Adipose tissue (tissue), 3 donors: ENCODE measurements at regions not wholly inside any gene's neighbourhood (a gene's known extent, or its start where the extent isn't known, plus 50 kb on each side); places are given as distances from the start of the nearest gene placed in this dataset.
"Not testable (repeated sequence)": the region's sequence is repeated elsewhere in the genome, so short reads cannot be mapped to it uniquely, and the experiment has no call there.

Experiments used
- H3K27ac ChIP-seq: one replicate; pipeline ENCODE4 v1.5.1; 2013; ENCODE audit warnings: low read depth, low read length
- WGBS, 3 donors: extraction: QIAGEN DNeasy Blood & Tissue Kit; methylation state at CpG; one replicate each; pipeline ENCODE4 v1.1.7; 2013; 5-methylcytosine and 5-hydroxymethylcytosine counted together
- donor health status: healthy with polysubstance abuse.
- donor health status: Bipolar disorder and iron deficiency.
- donor health status: healthy.

DNA sequence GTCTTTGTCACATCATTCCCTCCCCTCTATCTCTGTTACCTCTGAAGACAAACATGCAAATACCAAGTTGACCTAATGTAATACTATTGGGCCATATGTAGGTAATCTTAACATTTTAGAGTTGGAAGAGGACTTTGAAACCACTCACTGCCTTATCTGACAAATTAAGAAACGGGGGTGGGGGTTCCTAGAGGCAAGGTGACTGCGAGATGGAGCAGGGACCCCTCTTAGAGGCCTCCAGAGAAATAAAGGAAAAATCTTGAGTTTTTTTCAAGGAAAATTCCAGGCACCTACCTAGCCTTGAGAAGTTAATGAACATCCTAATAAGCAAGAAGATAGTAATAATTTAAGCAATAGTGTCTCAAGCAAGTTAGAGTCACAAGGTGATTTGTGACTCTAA lies 270.8 kb downstream of the CD83 start:
- H3K27ac ChIP-seq = no peak overlapping the region
- WGBS, 3 donors = 56 to 90% (median 78%) methylated on average over 2 of the region's 2 CpGs

DNA sequence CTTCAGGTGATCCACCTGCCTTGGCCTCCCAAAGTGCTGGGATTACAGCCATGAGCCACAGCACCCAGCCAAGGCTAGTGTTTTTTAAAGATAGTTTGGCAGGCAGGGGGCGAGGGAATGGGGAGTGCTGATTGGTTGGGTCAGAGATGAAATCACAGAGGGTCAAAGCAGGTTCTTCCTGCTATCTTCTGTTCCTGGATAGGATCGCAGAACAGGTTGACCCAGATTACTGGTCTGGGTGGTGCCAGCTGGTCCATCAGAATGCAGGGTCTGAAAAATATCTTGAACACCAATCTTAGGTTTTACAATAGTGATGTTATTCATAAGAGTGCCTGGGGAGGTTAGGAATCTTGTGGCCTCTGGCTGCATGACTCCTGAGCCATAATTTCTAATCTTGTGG lies 272.2 kb downstream of the CD83 start:
- WGBS, 3 donors = 87 to 98% (median 91%) methylated on average over 2 of the region's 2 CpGs
- not testable (repeated sequence) for H3K27ac ChIP-seq

DNA sequence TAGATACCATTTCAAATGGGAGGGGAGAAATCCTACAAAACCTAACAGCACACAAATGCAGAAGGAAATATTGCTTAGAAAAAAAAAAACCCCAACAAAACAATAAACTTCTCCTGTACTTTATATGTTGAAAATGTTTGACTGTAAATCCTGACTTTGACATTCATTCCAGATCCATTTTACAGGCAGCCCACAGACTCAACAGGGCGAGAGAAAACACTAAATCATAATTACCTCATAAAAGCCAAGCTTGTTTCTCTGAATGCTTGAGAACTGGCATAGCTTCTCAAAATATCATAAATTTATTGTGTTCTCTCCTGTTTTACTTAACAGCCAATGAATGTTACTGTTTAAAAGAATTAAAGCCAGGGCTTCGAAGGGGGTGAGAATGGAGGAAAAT lies 273.2 kb downstream of the CD83 start:
- WGBS, 3 donors = 81 to 89% (median 81%) methylated on average over 2 of the region's 2 CpGs
- H3K27ac ChIP-seq = no peak overlapping the region

GRCh38 chr6:14393910-14394309 lies 276.3 kb downstream of the CD83 start:
- 81 to 91% (median 83%) methylated on average over 4 of the region's 4 CpGs for WGBS, 3 donors
- H3K27ac ChIP-seq = no peak overlapping the region

DNA sequence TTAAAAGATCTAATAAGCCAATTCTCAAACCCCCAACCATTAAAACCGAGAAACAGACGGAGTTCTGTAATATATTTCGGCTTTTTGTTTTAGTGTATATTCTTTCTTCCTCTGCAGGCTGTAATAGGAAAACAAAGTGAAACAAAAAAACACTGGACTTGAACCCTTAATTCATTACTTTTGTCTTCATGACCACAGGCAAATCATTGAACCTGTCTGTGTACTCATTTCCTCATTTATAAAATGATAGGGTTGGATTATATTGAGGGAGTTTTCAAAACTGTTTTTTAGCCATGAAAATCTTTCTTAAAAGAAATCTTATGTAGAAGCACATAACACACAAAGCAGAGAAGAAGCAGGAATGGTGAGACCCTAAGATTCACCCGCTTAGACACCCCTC lies 278.8 kb downstream of the CD83 start:
- WGBS, 3 donors = 91 to 96% (median 95%) methylated on average over 4 of the region's 4 CpGs
- no peak overlapping the region for H3K27ac ChIP-seq

GRCh38 chr6:14396826-14397517 lies 279.4 kb downstream of the CD83 start:
- H3K27ac ChIP-seq = no peak overlapping the region
- 21 to 38% (median 37%) methylated on average over 12 of the region's 12 CpGs for WGBS, 3 donors

DNA sequence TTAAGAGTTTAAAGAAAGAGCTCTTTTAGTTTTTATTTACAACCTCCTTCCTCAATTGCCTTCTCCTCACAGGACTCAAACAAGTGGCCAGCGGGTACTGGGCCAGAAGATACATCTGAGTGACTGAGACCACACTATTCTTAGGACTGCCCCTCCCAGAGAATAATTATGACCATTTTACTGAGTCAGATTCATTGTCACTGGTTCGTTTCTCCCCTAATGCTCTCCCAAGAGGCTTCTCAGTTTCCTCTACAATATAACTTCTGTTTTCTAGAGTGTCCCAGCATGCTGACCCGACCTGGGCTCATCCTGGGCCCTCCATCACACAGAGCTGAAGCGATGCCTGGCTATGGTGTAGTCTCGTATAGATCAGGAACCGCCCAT lies 279.9 kb downstream of the CD83 start:
- WGBS, 3 donors = 76 to 83% (median 78%) methylated on average over 6 of the region's 6 CpGs

GRCh38 chr6:14398953-14399352 lies 281.4 kb downstream of the CD83 start:
- 73 to 91% (median 90%) methylated on average over 2 of the region's 2 CpGs for WGBS, 3 donors
- no peak overlapping the region for H3K27ac ChIP-seq

More for the DNA sequence above, 279.9 kb downstream of the CD83 start:
- no peak overlapping the region for H3K27ac ChIP-seq

- H3K27ac ChIP-seq = no peak overlapping the region
- WGBS, 3 donors = 77 to 90% (median 85%) methylated on average over 5 of the region's 5 CpGs
These were observed 282.1 kb downstream of the CD83 start for GRCh38 chr6:14399635-14400034.

DNA sequence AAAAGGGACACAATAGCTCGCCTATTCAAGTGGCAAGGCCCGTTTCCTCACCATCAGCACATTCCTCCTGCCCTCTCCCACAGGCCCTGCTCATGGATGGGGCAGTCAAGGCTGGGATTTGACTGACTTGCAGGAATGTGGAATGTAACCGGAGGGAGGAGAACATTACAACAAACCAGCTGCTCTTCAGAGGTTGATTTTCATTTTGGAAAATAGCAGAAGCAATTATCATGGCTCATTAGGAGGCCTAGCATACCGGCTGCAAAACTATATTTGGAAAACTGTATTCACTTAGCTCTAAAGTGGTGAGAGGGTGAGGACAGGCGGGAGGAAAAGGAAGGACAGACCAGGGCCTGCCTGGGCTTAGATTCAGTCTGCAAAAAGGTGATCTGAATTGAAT lies 283.7 kb downstream of the CD83 start:
- 83 to 90% (median 87%) methylated on average over 5 of the region's 5 CpGs for WGBS, 3 donors
- no peak overlapping the region for H3K27ac ChIP-seq

GRCh38 chr6:14406614-14407331 lies 289.2 kb downstream of the CD83 start:
- 66 to 84% (median 84%) methylated on average over 9 of the region's 9 CpGs for WGBS, 3 donors
- H3K27ac ChIP-seq = no peak overlapping the region

GRCh38 chr6:14408446-14408845 lies 290.9 kb downstream of the CD83 start:
- no peak overlapping the region for H3K27ac ChIP-seq
- 88 to 93% (median 93%) methylated on average over 4 of the region's 4 CpGs for WGBS, 3 donors

DNA sequence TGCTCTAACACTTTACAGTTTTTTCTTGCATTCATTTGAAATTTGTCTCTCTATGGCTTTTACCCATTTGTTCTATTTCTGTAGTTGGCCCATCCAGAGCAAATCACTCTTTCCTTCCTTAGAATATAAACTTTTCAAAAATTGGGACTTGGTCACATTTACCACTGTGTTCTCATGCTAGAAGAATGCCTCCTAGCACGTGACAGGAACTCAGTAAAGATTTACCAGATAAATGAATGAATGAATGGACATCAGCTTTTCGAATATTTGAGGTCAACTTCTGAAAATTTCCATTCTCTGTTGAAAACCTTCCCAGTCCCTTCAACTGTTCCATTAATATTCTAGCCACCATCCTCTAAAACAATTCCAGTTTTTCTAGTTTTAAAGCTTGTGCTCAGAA lies 294.5 kb downstream of the CD83 start:
- H3K27ac ChIP-seq = no peak overlapping the region
- 54 to 74% (median 72%) methylated on average over 2 of the region's 2 CpGs for WGBS, 3 donors

DNA sequence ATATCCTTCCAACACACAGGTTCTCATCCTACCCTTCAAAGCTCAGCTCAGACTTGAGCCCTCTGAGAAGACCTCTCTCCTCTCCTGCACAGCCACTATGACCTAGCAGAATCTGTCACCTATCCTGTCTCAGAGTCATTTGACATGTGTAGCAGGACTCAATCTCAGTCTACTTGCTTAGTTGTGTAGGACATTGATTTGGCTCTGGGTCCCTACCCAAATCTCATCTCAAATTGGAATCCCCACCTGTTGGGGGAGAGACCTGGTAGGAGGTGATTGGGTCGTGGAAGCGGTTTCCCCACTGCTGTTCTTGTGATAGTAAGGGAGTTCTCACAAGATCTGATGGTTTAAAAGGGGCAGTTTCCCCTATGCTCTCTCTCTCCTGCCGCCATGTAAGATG lies 297.9 kb downstream of the CD83 start:
- WGBS, 3 donors = 94 to 97% (median 97%) methylated on average over 3 of the region's 3 CpGs
- H3K27ac ChIP-seq = no peak overlapping the region

DNA sequence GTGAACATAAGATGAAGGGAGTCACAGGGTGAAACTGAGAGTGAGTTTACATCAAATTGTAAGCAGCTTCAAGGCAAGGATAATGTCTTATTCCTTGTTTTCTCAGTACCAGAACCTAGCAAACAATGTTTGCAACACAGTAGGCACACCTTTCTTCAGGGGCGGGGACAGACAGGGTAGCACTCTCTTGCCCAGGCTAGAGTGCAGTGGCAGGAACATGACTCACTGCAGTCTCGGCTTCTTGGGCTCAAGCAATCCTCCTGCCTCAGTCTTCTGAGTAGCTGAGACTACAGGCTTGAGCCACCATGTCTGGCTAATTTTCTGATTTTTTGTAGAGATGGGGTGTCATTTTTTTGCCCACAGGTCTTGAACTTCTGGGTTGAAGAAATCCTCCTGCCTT lies 299.8 kb downstream of the CD83 start:
- WGBS, 3 donors = 84 to 96% (median 91%) methylated on average over 2 of the region's 2 CpGs
- H3K27ac ChIP-seq = no peak overlapping the region

DNA sequence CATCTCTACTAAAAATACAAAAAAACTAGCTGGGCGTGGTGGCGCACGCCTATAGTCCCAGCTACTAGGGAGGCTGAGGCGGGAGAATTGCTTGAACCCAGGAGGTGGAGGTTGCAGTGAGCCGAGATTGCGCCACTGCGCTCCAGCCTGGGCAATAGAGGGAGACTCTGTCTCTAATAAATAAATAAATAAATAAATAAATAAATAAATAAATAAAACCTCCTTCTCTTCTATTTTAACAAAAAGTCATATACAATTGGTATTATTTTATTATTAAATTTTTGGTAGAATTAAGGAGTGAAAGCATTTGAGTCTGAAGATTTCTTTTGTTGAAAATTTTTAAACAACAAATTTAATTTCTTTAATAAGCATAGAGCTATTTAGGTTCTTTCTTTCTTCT lies 301.7 kb downstream of the CD83 start:
- not testable (repeated sequence) for H3K27ac ChIP-seq
- WGBS, 3 donors = 82 to 99% (median 99%) methylated on average over 7 of the region's 7 CpGs

DNA sequence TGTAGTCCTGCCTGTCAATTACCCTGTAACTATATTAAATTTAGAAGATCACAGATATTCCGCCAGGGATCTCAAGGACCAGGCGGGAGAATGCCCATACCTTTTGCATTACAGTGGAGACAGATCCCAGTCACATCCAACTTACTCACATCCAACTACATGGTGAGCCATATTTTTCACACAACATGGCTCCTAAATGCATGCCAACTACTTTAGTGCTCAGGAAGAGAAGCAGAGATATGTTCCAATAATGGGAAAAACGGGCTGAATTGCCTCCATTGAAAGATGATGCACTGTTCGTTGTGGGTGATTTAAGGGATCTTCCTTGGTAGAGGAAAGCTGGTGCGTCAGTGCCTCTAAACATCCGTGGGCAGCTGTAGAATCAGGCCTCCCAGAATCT lies 304.5 kb downstream of the CD83 start:
- WGBS, 3 donors = 77 to 87% (median 80%) methylated on average over 6 of the region's 6 CpGs
- no peak overlapping the region for H3K27ac ChIP-seq

GRCh38 chr6:14422917-14423316 lies 305.3 kb downstream of the CD83 start:
- 43 to 74% (median 48%) methylated on average over 2 of the region's 2 CpGs for WGBS, 3 donors
- no peak overlapping the region for H3K27ac ChIP-seq

GRCh38 chr6:14423330-14423729 lies 305.8 kb downstream of the CD83 start:
- WGBS, 3 donors = 51 to 69% (median 61%) methylated on average over 5 of the region's 5 CpGs
- no peak overlapping the region for H3K27ac ChIP-seq

DNA sequence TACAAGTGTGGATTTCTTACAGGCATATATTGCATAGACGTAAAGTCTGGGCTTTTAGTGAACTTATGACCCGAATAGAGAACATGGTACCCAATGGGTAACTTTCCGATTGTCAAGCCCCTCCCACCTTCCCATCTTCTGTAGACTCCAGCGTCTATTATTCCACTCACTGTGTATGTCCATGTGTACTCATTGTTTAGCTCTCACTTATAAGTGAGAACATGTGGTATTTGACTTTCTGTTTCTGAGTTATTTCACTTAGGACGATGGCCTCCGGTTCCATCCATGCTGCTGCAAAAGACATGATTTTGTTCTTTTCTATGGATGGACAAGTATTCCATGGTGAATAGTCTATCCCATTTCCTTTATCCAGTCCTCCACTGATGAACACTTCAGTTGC lies 306.4 kb downstream of the CD83 start:
- WGBS, 3 donors = 85 to 92% (median 87%) methylated on average over 6 of the region's 6 CpGs
- H3K27ac ChIP-seq = no peak overlapping the region
